ENCODE measurements at regions not wholly inside any gene's neighbourhood (a gene's known extent, or its start where the extent isn't known, plus 50 kb on each side); places are given as distances from the start of the nearest gene placed in this dataset.

- TF ChIP-seq CTCF (conservative IDR thresholded peaks at IDR 0.05 in 1 of 2, IDR thresholded peaks at IDR 0.05 in 1 of 2; ENCODE audit: low read depth in 1 of 2, low read length in 2 of 2) (no peak), EZH2 (IDR thresholded peaks at IDR 0.05; ENCODE audit: low read length, missing control alignments) (no peak)
These were observed 107.2 kb upstream of the SIRPA start for GRCh38 chr20:1788044-1788443.

All from fibroblast of lung (primary cell).